ENCODE measurements at regions not wholly inside any gene's neighbourhood (a gene's known extent, or its start where the extent isn't known, plus 50 kb on each side); places are given as distances from the start of the nearest gene placed in this dataset.

- Mint-ChIP-seq H3K27ac (no peak overlapping the region), H3K36me3 (peaks cover 24% of the 10 kb centered on the region), H3K4me1 (peaks cover 38% of the 10 kb centered on the region), H3K27me3 (no peaks in the 10 kb centered on the region), H3K4me3 (no peak overlapping the region), H3K9me3 (peaks cover 3% of the 10 kb centered on the region)
- DNase-seq = no peak
These were observed 56.1 kb downstream of the BTG1 start for GRCh38 chr12:92089559-92089958.

DNA sequence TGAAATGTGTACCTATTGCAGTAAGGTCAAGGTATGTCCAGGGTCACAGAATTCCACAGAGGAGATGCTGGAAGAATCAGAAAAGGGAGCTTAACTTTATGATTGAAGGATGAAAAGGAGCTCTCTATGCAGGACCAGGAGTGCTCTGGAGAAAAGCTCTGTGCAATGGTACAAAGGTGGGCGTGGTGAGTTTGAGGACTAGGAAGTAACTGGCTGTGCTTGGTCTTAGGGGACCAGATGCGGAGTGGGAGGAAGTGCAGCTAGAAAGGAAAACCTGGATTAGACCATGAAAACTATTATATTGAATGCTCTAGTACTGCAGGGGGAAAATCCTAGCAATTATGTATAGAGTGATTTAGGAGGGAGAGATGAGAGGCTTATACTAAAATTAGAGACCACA, 56.8 kb downstream of the BTG1 start:
- no peak overlapping the region for H3K4me3 Mint-ChIP-seq
- H3K27me3 Mint-ChIP-seq = no peaks in the 10 kb centered on the region
- peaks cover 40% of the 10 kb centered on the region for H3K4me1 Mint-ChIP-seq
- H3K27ac Mint-ChIP-seq = no peak overlapping the region
- no peak for DNase-seq
- H3K36me3 Mint-ChIP-seq = peaks cover 24% of the 10 kb centered on the region
- H3K9me3 Mint-ChIP-seq = peaks cover 3% of the 10 kb centered on the region

DNA sequence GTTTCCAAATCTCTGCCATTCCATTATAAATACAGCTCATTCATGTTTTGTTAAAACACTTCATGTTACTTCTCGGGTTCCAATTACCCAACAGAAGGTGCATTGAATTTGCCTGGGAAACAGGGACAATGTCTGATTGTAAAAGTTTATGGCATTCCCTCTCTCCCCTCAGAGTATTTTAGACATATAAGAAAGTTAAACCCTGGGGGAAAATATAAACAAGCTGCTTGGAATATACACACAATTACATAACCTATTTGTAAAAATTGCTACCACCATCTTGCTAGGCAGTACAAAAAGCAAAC, 60.0 kb downstream of the BTG1 start:
- H3K27me3 Mint-ChIP-seq = no peaks in the 10 kb centered on the region
- no peaks in the 10 kb centered on the region for H3K9me3 Mint-ChIP-seq
- H3K4me3 Mint-ChIP-seq = no peak overlapping the region
- no peak overlapping the region for H3K27ac Mint-ChIP-seq
- peaks cover 23% of the 10 kb centered on the region for H3K36me3 Mint-ChIP-seq
- peaks cover 51% of the 10 kb centered on the region for H3K4me1 Mint-ChIP-seq
- DNase-seq = no peak

- H3K9me3 Mint-ChIP-seq = no peaks in the 10 kb centered on the region
- DNase-seq = no peak
- H3K27ac Mint-ChIP-seq = peak overlapping the region; percentile 3
- H3K4me3 Mint-ChIP-seq = no peak overlapping the region
- no peaks in the 10 kb centered on the region for H3K27me3 Mint-ChIP-seq
- peaks cover 22% of the 10 kb centered on the region for H3K36me3 Mint-ChIP-seq
- H3K4me1 Mint-ChIP-seq = peaks cover 52% of the 10 kb centered on the region
These were observed 60.5 kb downstream of the BTG1 start for GRCh38 chr12:92085040-92085735.

- Mint-ChIP-seq H3K4me3 (peak overlapping the region; percentile 5), H3K36me3 (peaks cover 36% of the 10 kb centered on the region), H3K9me3 (peaks cover 3% of the 10 kb centered on the region), H3K27me3 (no peaks in the 10 kb centered on the region), H3K27ac (peak overlapping the region; percentile 68), H3K4me1 (peaks cover 69% of the 10 kb centered on the region)
- no peak for DNase-seq
These were observed 64.7 kb downstream of the BTG1 start for GRCh38 chr12:92080911-92081285.

DNA sequence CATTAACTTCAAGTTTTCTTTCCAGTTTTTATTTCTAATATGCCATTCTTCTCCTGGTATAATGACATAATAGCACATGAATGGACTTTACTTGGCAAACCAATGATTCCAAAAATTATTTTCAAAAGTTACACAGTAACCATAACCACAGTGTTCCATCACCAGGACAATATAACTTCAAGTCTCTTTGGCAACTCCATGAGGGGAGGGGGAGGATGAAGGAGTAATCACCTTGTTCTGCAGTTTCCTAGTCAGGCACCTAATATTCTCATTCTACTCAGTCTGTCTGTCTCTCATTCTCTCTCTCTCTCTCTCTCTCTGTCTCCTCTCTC, 66.6 kb downstream of the BTG1 start:
- DNase-seq = no peak
- H3K27me3 Mint-ChIP-seq = no peaks in the 10 kb centered on the region
- peak overlapping the region; percentile 77 for H3K27ac Mint-ChIP-seq
- peaks cover 33% of the 10 kb centered on the region for H3K36me3 Mint-ChIP-seq
- H3K4me3 Mint-ChIP-seq = peak overlapping the region; percentile 35
- peaks cover 64% of the 10 kb centered on the region for H3K4me1 Mint-ChIP-seq
- peaks cover 3% of the 10 kb centered on the region for H3K9me3 Mint-ChIP-seq

- Mint-ChIP-seq H3K4me3 (no peak overlapping the region), H3K4me1 (peaks cover 61% of the 10 kb centered on the region), H3K36me3 (peaks cover 33% of the 10 kb centered on the region), H3K9me3 (peaks cover 3% of the 10 kb centered on the region), H3K27me3 (no peaks in the 10 kb centered on the region), H3K27ac (peak overlapping the region; percentile 87)
- DNase-seq = no peak
These were observed 67.2 kb downstream of the BTG1 start for GRCh38 chr12:92078167-92079053.

DNA sequence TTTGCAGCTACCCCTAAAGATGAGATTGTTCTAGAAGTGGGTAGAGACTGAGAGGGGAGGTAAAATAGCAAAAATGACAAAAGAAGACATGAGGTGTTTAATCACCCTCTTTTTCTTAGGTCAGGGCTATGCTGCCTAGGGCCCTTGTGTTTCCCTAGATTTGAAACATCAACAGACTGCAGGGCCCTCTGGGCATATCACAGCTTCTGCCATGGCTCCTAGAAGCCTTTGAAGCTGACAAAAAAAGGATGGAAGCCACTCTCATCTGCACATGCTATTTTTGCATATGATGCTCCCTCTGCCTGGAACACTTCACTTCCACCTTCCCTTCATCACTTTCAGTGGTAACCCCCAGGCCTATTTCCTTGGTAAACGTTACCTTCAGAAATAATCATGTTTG, 68.1 kb downstream of the BTG1 start:
- no peak for DNase-seq
- peaks cover 66% of the 10 kb centered on the region for H3K4me1 Mint-ChIP-seq
- peaks cover 10% of the 10 kb centered on the region for H3K9me3 Mint-ChIP-seq
- H3K4me3 Mint-ChIP-seq = no peak overlapping the region
- peak overlapping the region; percentile 87 for H3K27ac Mint-ChIP-seq
- peaks cover 35% of the 10 kb centered on the region for H3K36me3 Mint-ChIP-seq
- H3K27me3 Mint-ChIP-seq = no peaks in the 10 kb centered on the region

GRCh38 chr12:92076101-92076500, 69.5 kb downstream of the BTG1 start:
- H3K9me3 Mint-ChIP-seq = peaks cover 15% of the 10 kb centered on the region
- H3K27ac Mint-ChIP-seq = no peak overlapping the region
- no peak overlapping the region for H3K4me3 Mint-ChIP-seq
- H3K27me3 Mint-ChIP-seq = no peaks in the 10 kb centered on the region
- no peak for DNase-seq
- H3K36me3 Mint-ChIP-seq = peaks cover 42% of the 10 kb centered on the region
- H3K4me1 Mint-ChIP-seq = peaks cover 60% of the 10 kb centered on the region

DNA sequence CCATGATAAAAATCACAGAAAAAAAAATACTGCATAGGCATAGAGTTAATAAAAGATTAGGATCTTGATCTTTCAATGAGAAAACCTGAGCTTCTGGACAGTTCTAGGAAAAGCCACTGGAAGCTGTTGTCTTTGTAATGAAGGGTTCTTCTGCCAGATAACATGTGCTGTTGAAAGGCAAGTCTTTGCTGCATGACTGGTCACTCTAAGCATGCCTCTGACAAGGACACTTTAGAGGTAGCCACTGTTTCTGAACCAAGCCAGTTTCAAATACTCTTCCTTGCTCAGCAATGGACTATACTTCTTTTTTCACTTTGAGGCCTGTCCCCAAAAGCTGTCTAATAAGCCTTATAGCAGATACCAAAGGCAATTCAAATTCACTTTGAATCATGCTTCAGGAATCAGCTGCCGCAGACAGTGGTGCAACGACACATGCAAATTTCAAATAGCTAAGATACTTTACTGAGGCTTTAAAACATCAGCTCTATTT, 70.2 kb downstream of the BTG1 start:
- Mint-ChIP-seq H3K36me3 (peaks cover 41% of the 10 kb centered on the region), H3K27me3 (no peaks in the 10 kb centered on the region), H3K9me3 (peaks cover 15% of the 10 kb centered on the region), H3K4me3 (no peak overlapping the region), H3K4me1 (peaks cover 54% of the 10 kb centered on the region), H3K27ac (no peak overlapping the region)
- DNase-seq = no peak

GRCh38 chr12:92074889-92075288, 70.8 kb downstream of the BTG1 start:
- peaks cover 51% of the 10 kb centered on the region for H3K4me1 Mint-ChIP-seq
- H3K27me3 Mint-ChIP-seq = no peaks in the 10 kb centered on the region
- peaks cover 15% of the 10 kb centered on the region for H3K9me3 Mint-ChIP-seq
- no peak overlapping the region for H3K4me3 Mint-ChIP-seq
- DNase-seq = no peak
- H3K36me3 Mint-ChIP-seq = peaks cover 43% of the 10 kb centered on the region
- no peak overlapping the region for H3K27ac Mint-ChIP-seq

GRCh38 chr12:92073094-92073493, 72.6 kb downstream of the BTG1 start:
- no peak for DNase-seq
- Mint-ChIP-seq H3K36me3 (peaks cover 37% of the 10 kb centered on the region), H3K27ac (peak overlapping the region; percentile 50), H3K27me3 (no peaks in the 10 kb centered on the region), H3K4me3 (no peak overlapping the region), H3K4me1 (peaks cover 37% of the 10 kb centered on the region), H3K9me3 (peaks cover 15% of the 10 kb centered on the region)

DNA sequence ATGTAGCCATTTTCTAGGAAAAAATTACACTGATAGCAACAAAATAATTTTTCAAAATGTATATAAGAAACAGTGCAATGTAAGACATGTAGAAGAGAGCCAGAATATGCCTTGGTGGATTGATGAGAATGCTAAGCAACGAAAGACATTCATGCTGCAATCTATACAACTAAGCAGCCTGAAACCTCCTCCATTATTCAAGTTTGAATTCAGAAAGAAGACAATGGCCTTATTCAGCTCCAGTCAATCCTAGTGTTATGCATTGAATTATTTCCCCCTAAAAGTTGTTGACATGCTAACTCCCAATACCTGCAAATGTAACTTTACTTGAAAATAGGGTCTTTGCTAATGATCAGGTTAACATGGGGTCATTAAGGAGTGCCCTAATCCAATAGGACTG, 73.5 kb downstream of the BTG1 start:
- Mint-ChIP-seq H3K9me3 (peaks cover 14% of the 10 kb centered on the region), H3K27me3 (no peaks in the 10 kb centered on the region), H3K27ac (no peak overlapping the region), H3K36me3 (peaks cover 31% of the 10 kb centered on the region), H3K4me3 (no peak overlapping the region), H3K4me1 (peaks cover 28% of the 10 kb centered on the region)
- no peak for DNase-seq

- H3K27me3 Mint-ChIP-seq = no peaks in the 10 kb centered on the region
- peaks cover 14% of the 10 kb centered on the region for H3K9me3 Mint-ChIP-seq
- DNase-seq = no peak
- H3K4me1 Mint-ChIP-seq = peaks cover 26% of the 10 kb centered on the region
- H3K4me3 Mint-ChIP-seq = no peak overlapping the region
- peaks cover 22% of the 10 kb centered on the region for H3K36me3 Mint-ChIP-seq
- no peak overlapping the region for H3K27ac Mint-ChIP-seq
These were observed 74.7 kb downstream of the BTG1 start for GRCh38 chr12:92070864-92071445.

GRCh38 chr12:92070054-92070863, 75.4 kb downstream of the BTG1 start:
- Mint-ChIP-seq H3K9me3 (peaks cover 14% of the 10 kb centered on the region), H3K4me3 (no peak overlapping the region), H3K27me3 (no peaks in the 10 kb centered on the region), H3K36me3 (peaks cover 22% of the 10 kb centered on the region), H3K4me1 (peaks cover 32% of the 10 kb centered on the region), H3K27ac (no peak overlapping the region)
- DNase-seq = no peak
